GM19239 (cell line): ENCODE measurements at regions not wholly inside any gene's neighbourhood (a gene's known extent, or its start where the extent isn't known, plus 50 kb on each side); places are given as distances from the start of the nearest gene placed in this dataset.

ENCODE experiments used
- DNase-seq: peaks from one replicate; pipeline ENCODE4 v3.0.0; 2011; ENCODE audit warnings: low spot score; ENCODE audit not compliant: insufficient read length
- FAIRE-seq: peaks from 2 replicates; lab custom pipeline; 2011; peaks lifted over from hg19 to GRCh38; lab: Jason Lieb, UNC

- no peak for FAIRE-seq
- DNase-seq, result no peak
These were observed 52.2 kb upstream of the TLR3 start for GRCh38 chr4:186016796-186017195.

GRCh38 chr4:186017801-186018200 lies 51.2 kb upstream of the TLR3 start:
- no peak for DNase-seq
- FAIRE-seq, result no peak

- FAIRE-seq, result no peak
- no peak for DNase-seq
These were observed 50.7 kb upstream of the TLR3 start for GRCh38 chr4:186018261-186018660.

DNA sequence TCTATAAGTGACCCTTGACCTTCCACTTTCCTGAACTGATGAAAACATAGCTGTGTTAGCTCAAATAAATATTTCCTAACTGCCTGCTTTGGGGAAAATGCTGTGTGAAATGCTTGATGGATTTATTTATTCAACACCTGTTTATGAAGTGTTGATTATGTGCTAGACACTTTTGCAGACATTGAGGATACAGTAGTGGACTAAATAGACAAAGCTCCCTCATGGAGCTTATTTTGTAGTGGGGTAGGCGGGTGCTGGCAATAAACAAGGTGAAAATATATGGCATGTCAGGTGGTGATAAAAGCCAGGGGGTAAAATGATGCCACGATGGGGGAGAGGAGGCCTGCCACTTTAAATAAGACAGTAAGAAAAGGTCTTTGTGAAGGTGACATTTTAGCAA lies 50.2 kb upstream of the TLR3 start:
- DNase-seq (no peak), FAIRE-seq (no peak)
